ENCODE measurements at regions not wholly inside any gene's neighbourhood (a gene's known extent, or its start where the extent isn't known, plus 50 kb on each side); places are given as distances from the start of the nearest gene placed in this dataset.

GRCh38 chr5:172588380-172588779 is 52.7 kb upstream of the NEURL1B start:
- Mint-ChIP-seq H3K27me3 (peaks cover 12 to 21% of the 10 kb centered on the region in 2 donors), H3K27ac (no peak overlapping the region), H3K9me3 (no peaks in the 10 kb centered on the region), H3K4me1 (no peaks in the 10 kb centered on the region), H3K36me3 (no peaks in the 10 kb centered on the region), H3K4me3 (no peak overlapping the region)
- ChIA-PET CTCF (no interaction called here), POLR2A (no interaction called here)
- H3K4me3 ChIP-seq (ENCODE audit: control insufficient read depth in 1 of 2, extremely low read depth in 1 of 2, low read length in 1 of 2) = no peak overlapping the region
- DNase-seq (no peak), ATAC-seq (replicated peaks in 1 of 4) (no peak)
- no peaks in the 10 kb centered on the region for H3K4me1 ChIP-seq (ENCODE audit: control insufficient read depth in 1 of 2, extremely low read depth in 1 of 2, insufficient read depth in 2 of 2, low read length in 2 of 2)
- 82% methylated on average over 6 of the region's 7 CpGs for WGBS (ENCODE audit: insufficient coverage)
- H3K27ac ChIP-seq (ENCODE audit: low read length) = no peak overlapping the region
- H3K9me3 ChIP-seq = no peaks in the 10 kb centered on the region
- H3K27me3 ChIP-seq (replicated peaks in 1 of 2; ENCODE audit: control insufficient read depth in 2 of 2, extremely low read depth in 1 of 2, insufficient read depth in 2 of 2, low read length in 1 of 2) = peaks cover 0 to 22% of the 10 kb centered on the region in 2 experiments
- H3K36me3 ChIP-seq (ENCODE audit: control insufficient read depth in 2 of 2, extremely low read depth in 1 of 2, insufficient read depth in 1 of 2, low read length in 1 of 2) = no peaks in the 10 kb centered on the region

GRCh38 chr5:172587061-172587405 is 54.0 kb upstream of the NEURL1B start:
- POLR2A ChIA-PET = no interaction called here
- no peak overlapping the region for H3K27ac ChIP-seq (ENCODE audit: low read length)
- no peak for DNase-seq
- WGBS (ENCODE audit: insufficient coverage) = 82% methylated on average over 8 of the region's 8 CpGs
- Mint-ChIP-seq H3K4me3 (no peak overlapping the region), H3K27ac (no peak overlapping the region), H3K9me3 (no peaks in the 10 kb centered on the region), H3K4me1 (no peaks in the 10 kb centered on the region), H3K27me3 (peaks cover 22 to 25% of the 10 kb centered on the region in 2 donors), H3K36me3 (no peaks in the 10 kb centered on the region)
- CTCF ChIA-PET = no interaction called here
- no peaks in the 10 kb centered on the region for H3K36me3 ChIP-seq (ENCODE audit: control insufficient read depth in 2 of 2, extremely low read depth in 1 of 2, insufficient read depth in 1 of 2, low read length in 1 of 2)
- no peaks in the 10 kb centered on the region for H3K4me1 ChIP-seq (ENCODE audit: control insufficient read depth in 1 of 2, extremely low read depth in 1 of 2, insufficient read depth in 2 of 2, low read length in 2 of 2)
- H3K27me3 ChIP-seq (replicated peaks in 1 of 2; ENCODE audit: control insufficient read depth in 2 of 2, extremely low read depth in 1 of 2, insufficient read depth in 2 of 2, low read length in 1 of 2) = peaks cover 0 to 22% of the 10 kb centered on the region in 2 experiments
- no peak for ATAC-seq (replicated peaks in 1 of 4)
- H3K9me3 ChIP-seq = no peaks in the 10 kb centered on the region
- H3K4me3 ChIP-seq (ENCODE audit: control insufficient read depth in 1 of 2, extremely low read depth in 1 of 2, low read length in 1 of 2) = no peak overlapping the region

GRCh38 chr5:172586125-172587060 is 54.7 kb upstream of the NEURL1B start:
- Mint-ChIP-seq H3K27me3 (peaks cover 22 to 25% of the 10 kb centered on the region in 2 donors), H3K9me3 (no peaks in the 10 kb centered on the region), H3K36me3 (no peaks in the 10 kb centered on the region), H3K4me3 (no peak overlapping the region), H3K4me1 (no peaks in the 10 kb centered on the region), H3K27ac (no peak overlapping the region)
- H3K27me3 ChIP-seq (replicated peaks in 1 of 2; ENCODE audit: control insufficient read depth in 2 of 2, extremely low read depth in 1 of 2, insufficient read depth in 2 of 2, low read length in 1 of 2) = peaks cover 0 to 25% of the 10 kb centered on the region in 2 experiments
- no peaks in the 10 kb centered on the region for H3K36me3 ChIP-seq (ENCODE audit: control insufficient read depth in 2 of 2, extremely low read depth in 1 of 2, insufficient read depth in 1 of 2, low read length in 1 of 2)
- H3K4me1 ChIP-seq (ENCODE audit: control insufficient read depth in 1 of 2, extremely low read depth in 1 of 2, insufficient read depth in 2 of 2, low read length in 2 of 2) = no peaks in the 10 kb centered on the region
- ChIA-PET POLR2A (no interaction called here), CTCF (interaction anchor here in 1 of 2 donors (0.6 kb wide), 1 partner anchor 8 kb away, joined by 3 read pairs; no protein-coding TSS in a partner anchor)
- ATAC-seq (replicated peaks in 1 of 4) (no peak), DNase-seq (no peak)
- no peak overlapping the region for H3K4me3 ChIP-seq (ENCODE audit: control insufficient read depth in 1 of 2, extremely low read depth in 1 of 2, low read length in 1 of 2)
- 71% methylated on average over 19 of the region's 22 CpGs for WGBS (ENCODE audit: insufficient coverage)
- no peaks in the 10 kb centered on the region for H3K9me3 ChIP-seq
- no peak overlapping the region for H3K27ac ChIP-seq (ENCODE audit: low read length)

GRCh38 chr5:172585114-172585513 is 55.9 kb upstream of the NEURL1B start:
- Mint-ChIP-seq H3K27ac (no peak overlapping the region), H3K4me1 (no peaks in the 10 kb centered on the region), H3K9me3 (no peaks in the 10 kb centered on the region), H3K4me3 (no peak overlapping the region), H3K36me3 (no peaks in the 10 kb centered on the region), H3K27me3 (peaks cover 25 to 31% of the 10 kb centered on the region in 2 donors)
- Histone ChIP-seq H3K4me3 (ENCODE audit: control insufficient read depth in 1 of 2, extremely low read depth in 1 of 2, low read length in 1 of 2) (no peak overlapping the region), H3K27me3 (replicated peaks in 1 of 2; ENCODE audit: control insufficient read depth in 2 of 2, extremely low read depth in 1 of 2, insufficient read depth in 2 of 2, low read length in 1 of 2) (peaks cover 0 to 25% of the 10 kb centered on the region in 2 experiments), H3K9me3 (no peaks in the 10 kb centered on the region), H3K4me1 (ENCODE audit: control insufficient read depth in 1 of 2, extremely low read depth in 1 of 2, insufficient read depth in 2 of 2, low read length in 2 of 2) (no peaks in the 10 kb centered on the region), H3K27ac (ENCODE audit: low read length) (no peak overlapping the region), H3K36me3 (ENCODE audit: control insufficient read depth in 2 of 2, extremely low read depth in 1 of 2, insufficient read depth in 1 of 2, low read length in 1 of 2) (no peaks in the 10 kb centered on the region)
- ATAC-seq (replicated peaks in 1 of 4) = no peak
- CTCF ChIA-PET = no interaction called here
- no peak for DNase-seq
- 73% methylated on average over 5 of the region's 5 CpGs for WGBS (ENCODE audit: insufficient coverage)
- POLR2A ChIA-PET = no interaction called here

- Histone ChIP-seq H3K4me3 (ENCODE audit: control insufficient read depth in 1 of 2, extremely low read depth in 1 of 2, low read length in 1 of 2) (no peak overlapping the region), H3K9me3 (no peaks in the 10 kb centered on the region), H3K27ac (ENCODE audit: low read length) (no peak overlapping the region), H3K36me3 (ENCODE audit: control insufficient read depth in 2 of 2, extremely low read depth in 1 of 2, insufficient read depth in 1 of 2, low read length in 1 of 2) (no peaks in the 10 kb centered on the region), H3K4me1 (ENCODE audit: control insufficient read depth in 1 of 2, extremely low read depth in 1 of 2, insufficient read depth in 2 of 2, low read length in 2 of 2) (no peaks in the 10 kb centered on the region), H3K27me3 (replicated peaks in 1 of 2; ENCODE audit: control insufficient read depth in 2 of 2, extremely low read depth in 1 of 2, insufficient read depth in 2 of 2, low read length in 1 of 2) (peaks cover 0 to 30% of the 10 kb centered on the region in 2 experiments)
- POLR2A ChIA-PET = no interaction called here
- DNase-seq = no peak
- Mint-ChIP-seq H3K4me3 (no peak overlapping the region), H3K27ac (no peak overlapping the region), H3K4me1 (no peaks in the 10 kb centered on the region), H3K9me3 (no peaks in the 10 kb centered on the region), H3K36me3 (no peaks in the 10 kb centered on the region), H3K27me3 (peaks cover 25 to 34% of the 10 kb centered on the region in 2 donors)
- no peak for ATAC-seq (replicated peaks in 1 of 4)
- CTCF ChIA-PET = no interaction called here
- 65% methylated on average over 6 of the region's 8 CpGs for WGBS (ENCODE audit: insufficient coverage)
Measured at GRCh38 chr5:172584638-172585037, 56.4 kb upstream of the NEURL1B start.

GRCh38 chr5:172583931-172584511 is 57.0 kb upstream of the NEURL1B start:
- ATAC-seq (replicated peaks in 1 of 4) = no peak
- Histone ChIP-seq H3K36me3 (ENCODE audit: control insufficient read depth in 2 of 2, extremely low read depth in 1 of 2, insufficient read depth in 1 of 2, low read length in 1 of 2) (no peaks in the 10 kb centered on the region), H3K4me3 (ENCODE audit: control insufficient read depth in 1 of 2, extremely low read depth in 1 of 2, low read length in 1 of 2) (no peak overlapping the region), H3K9me3 (no peaks in the 10 kb centered on the region), H3K27me3 (replicated peaks in 1 of 2; ENCODE audit: control insufficient read depth in 2 of 2, extremely low read depth in 1 of 2, insufficient read depth in 2 of 2, low read length in 1 of 2) (peaks cover 0 to 32% of the 10 kb centered on the region in 2 experiments), H3K4me1 (ENCODE audit: control insufficient read depth in 1 of 2, extremely low read depth in 1 of 2, insufficient read depth in 2 of 2, low read length in 2 of 2) (no peaks in the 10 kb centered on the region), H3K27ac (ENCODE audit: low read length) (no peak overlapping the region)
- Mint-ChIP-seq H3K4me3 (no peak overlapping the region), H3K4me1 (no peaks in the 10 kb centered on the region), H3K9me3 (no peaks in the 10 kb centered on the region), H3K36me3 (no peaks in the 10 kb centered on the region), H3K27ac (no peak overlapping the region), H3K27me3 (peaks cover 27 to 31% of the 10 kb centered on the region in 2 donors)
- WGBS (ENCODE audit: insufficient coverage) = 64% methylated on average over 2 of the region's 7 CpGs
- DNase-seq = no peak
- CTCF ChIA-PET = no interaction called here
- POLR2A ChIA-PET = no interaction called here

Measured in T-cell (primary cell).